Activated naive CD8-positive, alpha-beta T cell (primary cell): ENCODE measurements at regions not wholly inside any gene's neighbourhood (a gene's known extent, or its start where the extent isn't known, plus 50 kb on each side); places are given as distances from the start of the nearest gene placed in this dataset.

Experiments
- H3K27ac Mint-ChIP-seq: one replicate; pipeline ENCODE4 v1.8.0; 2021; ENCODE audit warnings: mixed read lengths
- H3K27me3 Mint-ChIP-seq: one replicate; pipeline ENCODE4 v1.8.0; 2021; ENCODE audit warnings: mixed read lengths
- H3K36me3 Mint-ChIP-seq: one replicate; pipeline ENCODE4 v1.8.0; 2021; ENCODE audit warnings: mixed read lengths
- H3K4me1 Mint-ChIP-seq: one replicate; pipeline ENCODE4 v1.8.0; 2021; ENCODE audit warnings: low read depth, mixed read lengths
- H3K4me3 Mint-ChIP-seq: one replicate; pipeline ENCODE4 v1.8.0; 2021; ENCODE audit warnings: mild to moderate bottlenecking, mixed read lengths
- H3K9me3 Mint-ChIP-seq: one replicate; pipeline ENCODE4 v1.8.0; 2021; ENCODE audit warnings: low read depth, mixed read lengths

DNA sequence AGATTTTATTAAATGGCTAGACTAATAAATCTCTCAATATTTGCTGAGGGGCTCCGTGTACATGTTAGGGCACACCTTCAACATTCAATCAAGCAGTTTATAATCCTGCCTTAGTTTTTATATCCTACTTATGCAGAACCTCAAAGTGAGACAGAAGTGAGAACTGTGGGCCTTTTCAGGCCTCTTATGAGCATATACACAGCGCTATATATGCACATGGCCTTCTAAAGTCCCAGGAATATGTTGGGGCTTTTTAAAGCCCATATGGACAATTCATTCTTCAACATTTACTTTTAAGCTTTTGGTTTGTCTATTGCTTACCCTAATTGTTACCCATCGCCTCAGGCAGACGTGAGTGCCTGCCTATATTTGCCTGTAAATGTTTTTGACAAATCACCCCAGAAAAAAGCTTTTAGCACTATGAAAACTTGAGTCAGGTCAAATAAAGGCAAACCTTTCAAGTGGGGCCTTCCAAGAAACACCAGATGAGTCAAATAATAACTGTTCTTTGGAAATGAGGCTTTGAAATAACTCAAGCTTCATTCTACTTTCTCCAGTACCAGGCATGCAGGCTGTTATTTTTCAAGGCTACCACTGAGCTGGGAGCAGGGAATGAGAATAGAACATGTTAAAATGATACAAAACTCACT, 58.2 kb downstream of the ESM1 start:
- H3K4me1 Mint-ChIP-seq: no peaks in the 10 kb centered on the region
- peaks cover 10% of the 10 kb centered on the region for H3K36me3 Mint-ChIP-seq
- no peak overlapping the region for H3K27ac Mint-ChIP-seq
- no peak overlapping the region for H3K4me3 Mint-ChIP-seq
- no peaks in the 10 kb centered on the region for H3K27me3 Mint-ChIP-seq
- H3K9me3 Mint-ChIP-seq: peaks cover 11% of the 10 kb centered on the region

DNA sequence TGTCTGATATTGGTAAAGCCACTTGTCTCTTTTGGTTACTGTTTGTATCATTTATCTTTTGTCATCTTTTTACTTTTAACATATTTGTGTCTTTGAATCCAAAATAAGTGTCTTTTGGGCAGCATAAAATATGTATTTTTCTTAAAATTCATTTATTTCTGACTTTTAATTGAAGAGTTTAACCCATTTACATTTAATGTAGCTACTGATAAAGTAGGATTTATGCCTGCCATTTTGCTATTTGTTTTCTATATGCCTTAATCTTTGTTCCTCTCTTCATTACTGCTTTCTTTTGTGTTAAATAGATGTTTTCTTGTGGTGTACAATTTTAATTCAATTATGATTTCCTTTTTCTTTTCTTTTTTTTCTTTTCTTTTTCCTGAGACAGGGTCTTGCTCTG, 60.9 kb downstream of the ESM1 start:
- peaks cover 11% of the 10 kb centered on the region for H3K9me3 Mint-ChIP-seq
- H3K4me3 Mint-ChIP-seq: no peak overlapping the region
- peaks cover 14% of the 10 kb centered on the region for H3K36me3 Mint-ChIP-seq

DNA sequence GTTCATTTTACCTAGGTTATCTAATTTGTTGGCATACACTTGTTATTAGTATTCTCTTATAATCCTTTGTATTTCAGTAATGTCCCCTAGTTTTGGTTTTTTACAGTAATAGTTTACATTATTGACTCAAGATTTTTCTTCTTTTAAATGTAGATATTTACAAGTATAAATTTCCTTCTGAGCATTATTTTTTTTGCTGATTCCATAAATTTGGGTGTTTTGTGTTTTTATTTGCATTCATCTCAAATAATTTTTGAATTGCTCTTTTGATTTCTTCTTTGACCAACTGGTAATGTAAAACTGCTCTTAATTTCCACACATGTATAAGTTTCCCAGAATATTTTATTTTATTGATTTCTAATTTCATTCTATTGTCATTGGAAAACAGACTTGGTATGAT, 68.1 kb downstream of the ESM1 start:
- Mint-ChIP-seq H3K27me3 (peaks cover 13% of the 10 kb centered on the region), H3K9me3 (no peaks in the 10 kb centered on the region), H3K27ac (no peak overlapping the region), H3K4me3 (no peak overlapping the region), H3K36me3 (peaks cover 7% of the 10 kb centered on the region), H3K4me1 (no peaks in the 10 kb centered on the region)

More for the DNA sequence above, 60.9 kb downstream of the ESM1 start:
- H3K27me3 Mint-ChIP-seq: peaks cover 5% of the 10 kb centered on the region
- H3K4me1 Mint-ChIP-seq: no peaks in the 10 kb centered on the region
- no peak overlapping the region for H3K27ac Mint-ChIP-seq

DNA sequence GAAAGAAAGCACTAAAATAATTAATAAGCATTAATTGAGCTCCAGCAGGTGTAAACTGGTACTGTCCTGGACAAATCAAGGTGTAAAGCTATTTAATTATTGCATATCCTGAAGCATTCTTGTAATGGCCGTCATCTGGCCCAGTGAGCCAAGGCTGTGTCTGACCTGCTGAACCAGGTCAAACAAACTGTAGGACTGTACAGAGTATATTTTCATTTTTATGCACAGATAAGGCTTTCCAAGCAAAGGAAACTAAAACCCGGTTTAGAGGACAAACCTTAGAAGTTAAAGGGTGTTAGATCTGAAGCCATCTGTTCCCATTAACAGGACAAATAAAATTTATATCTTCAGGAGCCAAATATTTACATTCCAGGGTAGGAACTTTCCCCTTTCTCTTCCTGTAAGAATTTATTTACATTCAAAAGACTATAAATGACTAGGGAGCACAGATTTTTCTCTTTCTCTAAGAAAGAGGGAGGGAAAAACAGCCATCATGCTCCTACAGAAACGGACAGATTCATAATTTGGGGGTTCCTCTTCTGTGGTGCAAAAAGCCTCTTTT, 69.8 kb downstream of the ESM1 start:
- H3K4me3 Mint-ChIP-seq: no peak overlapping the region
- no peak overlapping the region for H3K27ac Mint-ChIP-seq
- H3K4me1 Mint-ChIP-seq: no peaks in the 10 kb centered on the region
- H3K27me3 Mint-ChIP-seq: peaks cover 10% of the 10 kb centered on the region
- peaks cover 4% of the 10 kb centered on the region for H3K36me3 Mint-ChIP-seq
- H3K9me3 Mint-ChIP-seq: no peaks in the 10 kb centered on the region

DNA sequence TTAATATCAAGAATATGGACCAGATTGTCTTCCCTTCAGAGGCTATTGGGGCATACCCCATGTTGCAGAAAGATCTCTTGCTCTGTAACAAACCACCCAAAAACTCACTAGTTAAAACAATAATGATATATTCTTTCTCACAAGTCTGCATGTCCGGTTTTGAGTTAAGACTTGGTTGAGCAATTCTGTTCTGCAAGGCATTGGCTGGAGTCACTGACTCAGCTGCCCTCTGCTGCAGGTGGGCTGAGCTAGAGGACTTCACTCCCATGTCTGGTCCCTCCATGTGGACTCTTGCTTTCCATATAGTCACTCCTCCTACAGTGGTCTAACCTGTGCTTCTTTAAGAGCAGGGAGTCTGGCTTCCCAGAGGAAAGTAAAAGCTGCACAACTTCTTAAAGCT, 73.4 kb downstream of the ESM1 start:
- Mint-ChIP-seq H3K4me3 (no peak overlapping the region), H3K36me3 (peaks cover 3% of the 10 kb centered on the region)

DNA sequence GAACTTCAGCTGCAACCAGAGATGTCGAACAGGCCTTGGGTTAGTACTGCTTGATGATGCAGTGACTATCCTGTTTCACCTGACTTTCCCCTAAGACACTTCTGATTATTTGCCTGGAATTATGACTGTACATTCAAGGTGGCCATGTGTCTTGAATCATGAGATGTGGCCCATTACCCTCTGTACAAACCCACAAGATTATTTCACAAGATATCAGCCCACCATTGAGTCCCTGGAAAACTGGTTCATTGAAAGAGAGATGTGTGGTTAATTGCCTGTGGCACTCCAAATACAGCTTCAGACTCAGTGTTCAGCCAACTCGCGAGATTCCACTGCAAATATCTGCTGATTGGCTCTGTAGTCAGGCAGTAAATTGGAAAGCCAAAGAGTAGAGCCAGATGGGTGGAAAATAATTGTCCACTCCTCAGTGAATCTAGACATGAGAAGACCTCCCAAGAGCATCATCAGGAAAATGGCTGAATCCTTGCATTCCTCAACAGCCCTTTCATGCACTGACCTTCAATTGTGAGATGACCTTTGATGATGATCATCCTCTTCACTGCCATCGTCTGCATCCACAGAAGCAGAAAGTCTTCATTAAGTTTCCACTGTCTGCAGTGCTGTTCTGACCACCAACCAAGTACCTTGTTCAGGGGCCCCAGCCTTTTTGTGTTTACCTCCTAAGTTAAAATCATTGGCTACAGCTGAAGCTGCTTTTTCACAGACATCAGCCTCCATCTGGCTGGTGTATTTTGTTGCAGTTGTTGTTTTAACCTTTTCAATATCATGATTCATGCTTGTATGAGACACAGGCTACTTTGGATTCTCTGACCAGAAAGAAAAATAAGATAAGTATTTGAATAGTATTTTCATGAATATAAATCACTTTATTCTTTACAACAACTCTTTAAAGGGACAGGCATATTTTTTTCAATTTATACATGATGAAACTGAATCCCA, 75.2 kb downstream of the ESM1 start:
- no peak overlapping the region for H3K27ac Mint-ChIP-seq

More for the DNA sequence above, 73.4 kb downstream of the ESM1 start:
- Mint-ChIP-seq H3K9me3 (no peaks in the 10 kb centered on the region), H3K27ac (no peak overlapping the region), H3K4me1 (no peaks in the 10 kb centered on the region), H3K27me3 (peaks cover 12% of the 10 kb centered on the region)

DNA sequence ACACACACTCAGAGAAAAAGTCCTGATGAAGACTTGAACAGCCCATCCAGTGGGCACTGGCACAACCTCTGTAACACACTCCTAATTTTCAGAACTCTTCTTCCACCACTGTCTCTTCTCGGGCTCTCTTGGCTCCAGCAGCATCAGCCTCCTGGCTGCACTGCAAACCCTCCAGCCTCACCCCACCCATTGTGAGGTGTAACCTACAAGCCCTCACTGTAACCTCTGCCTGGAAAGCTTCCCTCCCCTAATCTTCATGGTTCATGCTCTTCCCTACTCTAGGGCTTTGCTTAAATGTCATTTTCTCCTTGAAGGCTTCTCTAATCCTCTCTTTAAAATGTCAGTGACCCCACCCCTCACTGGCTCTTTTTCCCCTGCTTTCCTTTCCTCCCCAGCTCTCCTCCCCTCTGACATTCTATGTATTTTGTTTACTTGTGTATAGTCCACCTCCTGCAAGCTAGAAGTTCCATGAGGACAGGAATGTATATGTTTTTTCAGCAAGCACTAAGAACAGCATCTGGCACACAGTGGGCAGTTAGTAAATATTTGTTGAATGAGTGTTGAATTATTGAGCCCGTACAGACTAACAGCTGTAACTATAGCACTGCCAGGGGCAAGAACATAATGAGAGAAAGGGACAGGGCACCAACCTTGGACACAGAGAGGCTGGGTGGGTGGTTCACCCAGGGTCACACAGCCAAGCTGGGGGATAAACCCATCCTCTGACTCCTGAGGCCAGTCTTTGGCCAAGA, 76.4 kb downstream of the ESM1 start:
- Mint-ChIP-seq H3K4me3 (no peak overlapping the region), H3K27me3 (peaks cover 9% of the 10 kb centered on the region), H3K27ac (no peak overlapping the region), H3K4me1 (no peaks in the 10 kb centered on the region), H3K36me3 (peaks cover 3% of the 10 kb centered on the region), H3K9me3 (no peaks in the 10 kb centered on the region)

More for the DNA sequence above, 75.2 kb downstream of the ESM1 start:
- Mint-ChIP-seq H3K4me3 (no peak overlapping the region), H3K27me3 (peaks cover 9% of the 10 kb centered on the region), H3K36me3 (peaks cover 3% of the 10 kb centered on the region), H3K4me1 (no peaks in the 10 kb centered on the region), H3K9me3 (no peaks in the 10 kb centered on the region)

DNA sequence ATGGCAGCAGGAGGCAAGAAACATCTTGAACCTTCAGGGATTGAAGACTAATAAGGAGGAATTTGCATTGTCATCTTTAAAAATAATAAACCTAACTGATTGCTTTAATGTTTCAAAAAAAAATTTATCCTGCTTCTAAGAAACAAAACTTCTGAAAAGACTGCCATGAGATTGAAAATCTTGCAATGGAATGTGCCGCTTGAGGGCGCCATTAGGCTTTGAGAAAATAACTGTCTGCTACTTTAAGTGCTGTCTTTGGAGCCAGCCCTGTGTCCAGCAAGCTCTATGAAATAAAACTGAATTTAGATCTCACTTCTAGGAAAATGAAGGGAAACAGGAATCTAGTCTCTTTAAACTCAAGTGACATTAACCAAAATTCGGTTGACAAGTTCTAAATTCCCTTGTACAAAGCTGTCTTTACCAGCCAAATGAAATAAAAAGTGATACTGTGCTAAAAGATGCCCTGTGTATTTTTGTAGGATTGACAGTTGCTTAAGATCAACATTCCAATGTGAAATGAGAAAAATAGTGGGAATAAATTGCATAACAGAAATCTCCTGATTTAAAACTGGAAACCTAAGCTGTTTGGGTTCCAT, 79.4 kb downstream of the ESM1 start:
- H3K27me3 Mint-ChIP-seq: peaks cover 8% of the 10 kb centered on the region
- no peaks in the 10 kb centered on the region for H3K36me3 Mint-ChIP-seq
- peaks cover 11% of the 10 kb centered on the region for H3K4me1 Mint-ChIP-seq
- no peak overlapping the region for H3K4me3 Mint-ChIP-seq
- no peak overlapping the region for H3K27ac Mint-ChIP-seq
- no peaks in the 10 kb centered on the region for H3K9me3 Mint-ChIP-seq

DNA sequence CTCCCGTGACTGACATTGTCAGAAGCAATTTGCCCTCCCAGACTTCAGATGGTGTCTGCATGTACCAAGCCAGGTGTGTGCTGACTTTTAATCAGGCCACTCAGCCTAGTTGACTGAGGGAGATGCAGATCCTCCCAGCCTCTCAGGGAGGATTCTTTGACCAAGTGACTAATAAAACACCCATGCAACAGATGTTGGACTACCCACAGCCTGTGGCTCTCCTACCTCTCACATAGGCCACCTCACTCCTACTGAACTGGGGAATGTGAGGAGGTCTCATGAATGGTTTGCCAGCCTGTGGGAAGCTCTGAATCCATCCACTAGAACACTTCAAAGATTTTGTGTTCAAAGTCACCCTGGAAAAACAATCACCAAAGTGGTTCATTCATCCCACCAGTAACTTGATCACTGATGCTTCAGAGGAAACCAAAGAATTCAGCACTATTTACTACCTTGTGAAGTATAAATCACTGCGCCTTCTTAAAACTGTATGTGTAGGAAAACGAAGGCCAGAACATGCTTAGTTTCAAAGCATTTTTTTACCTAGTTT, 80.1 kb downstream of the ESM1 start:
- H3K27ac Mint-ChIP-seq: no peak overlapping the region
- H3K36me3 Mint-ChIP-seq: no peaks in the 10 kb centered on the region
- peaks cover 11% of the 10 kb centered on the region for H3K4me1 Mint-ChIP-seq
- peaks cover 8% of the 10 kb centered on the region for H3K27me3 Mint-ChIP-seq
- no peak overlapping the region for H3K4me3 Mint-ChIP-seq
- H3K9me3 Mint-ChIP-seq: no peaks in the 10 kb centered on the region

DNA sequence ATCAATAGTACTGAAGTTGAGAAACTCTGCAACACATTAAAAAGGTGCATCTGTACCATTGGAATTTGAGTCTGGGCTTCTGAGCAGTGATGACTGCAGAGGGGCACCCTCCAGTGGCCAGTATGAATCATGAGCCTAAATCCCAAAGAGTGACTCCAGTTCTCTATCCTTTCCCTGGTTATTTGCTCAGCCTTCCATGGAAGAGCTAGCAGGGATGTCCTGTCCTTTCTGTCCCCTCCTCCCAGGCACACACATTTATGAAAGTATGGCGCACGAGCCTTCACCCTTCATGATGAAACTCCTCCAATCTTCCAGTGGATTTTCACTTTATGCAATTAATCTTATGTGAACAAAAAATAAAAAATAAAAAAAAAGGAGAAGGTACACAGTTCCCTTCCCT, 81.0 kb downstream of the ESM1 start:
- H3K4me3 Mint-ChIP-seq: no peak overlapping the region
- peaks cover 11% of the 10 kb centered on the region for H3K4me1 Mint-ChIP-seq
- H3K9me3 Mint-ChIP-seq: no peaks in the 10 kb centered on the region
- H3K27ac Mint-ChIP-seq: no peak overlapping the region
- peaks cover 11% of the 10 kb centered on the region for H3K27me3 Mint-ChIP-seq
- H3K36me3 Mint-ChIP-seq: no peaks in the 10 kb centered on the region

DNA sequence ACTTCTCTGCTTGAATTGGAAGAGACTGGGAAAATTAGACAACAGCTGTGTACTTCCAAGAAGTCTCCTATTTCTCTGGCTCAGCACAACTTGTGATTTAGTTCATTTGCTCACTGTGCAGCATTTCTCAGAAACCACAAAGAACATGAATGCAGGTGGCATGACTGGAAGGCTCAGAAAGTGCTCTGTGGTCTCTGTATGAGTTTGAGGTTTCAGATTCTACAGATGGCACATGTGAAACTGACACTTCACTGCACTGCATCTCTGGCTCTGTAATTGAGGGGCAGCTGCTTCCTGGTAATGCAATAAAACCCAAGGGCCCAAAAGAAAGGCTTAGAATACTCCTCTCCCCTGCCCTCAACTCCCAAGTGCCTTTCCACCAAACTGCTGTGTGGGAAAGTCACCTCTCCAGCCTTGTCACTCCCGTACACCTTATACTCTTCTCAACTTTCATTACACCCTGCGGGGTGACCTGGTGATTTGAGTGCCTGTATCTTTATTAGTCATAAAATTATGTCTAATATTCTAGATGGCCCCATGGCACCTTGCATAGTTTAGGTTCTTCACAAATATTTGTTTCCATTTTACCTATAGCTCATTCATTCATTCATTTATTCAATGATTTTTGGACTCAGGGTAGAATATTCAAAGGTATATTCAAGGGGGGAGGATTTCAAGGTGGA, 82.5 kb downstream of the ESM1 start:
- Mint-ChIP-seq H3K36me3 (no peaks in the 10 kb centered on the region), H3K27ac (peak overlapping the region; percentile 77), H3K4me3 (no peak overlapping the region), H3K9me3 (no peaks in the 10 kb centered on the region), H3K4me1 (peaks cover 11% of the 10 kb centered on the region), H3K27me3 (peaks cover 11% of the 10 kb centered on the region)

DNA sequence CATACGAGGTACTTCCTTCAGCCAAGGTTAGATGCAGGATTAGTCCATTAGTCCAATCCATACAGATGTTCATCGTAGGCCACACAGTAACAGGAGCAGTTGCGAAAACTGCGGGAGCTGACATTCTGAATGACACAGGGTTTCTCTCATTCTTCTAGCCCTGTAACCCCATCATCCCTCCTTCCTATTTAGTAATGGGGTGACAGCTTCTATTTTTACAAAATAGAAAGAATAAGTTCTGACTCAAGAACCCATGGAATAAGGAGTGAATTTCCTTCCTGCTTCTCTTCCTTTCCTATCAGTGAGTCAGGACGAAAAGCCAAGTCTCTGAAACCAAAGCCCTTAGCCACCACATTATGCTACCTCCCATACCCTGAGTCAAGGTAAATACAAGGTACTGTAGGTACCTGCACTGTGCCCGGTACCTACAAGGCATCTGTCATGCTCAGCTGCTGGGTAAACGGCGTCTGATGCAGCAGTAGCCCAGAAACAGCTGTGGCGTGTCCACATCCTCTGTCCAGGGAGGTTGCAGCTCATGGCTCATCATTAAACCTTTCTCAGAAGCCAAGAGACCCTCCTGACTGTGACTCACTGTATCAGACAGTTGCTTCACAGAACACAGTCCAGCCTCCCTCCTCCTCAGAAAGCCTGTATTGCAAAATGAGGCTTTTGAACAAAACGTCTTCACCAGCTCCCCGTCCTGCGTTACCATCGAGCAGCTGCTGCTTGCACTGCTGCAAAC, 84.2 kb downstream of the ESM1 start:
- Mint-ChIP-seq H3K27me3 (peaks cover 15% of the 10 kb centered on the region), H3K9me3 (no peaks in the 10 kb centered on the region), H3K4me1 (peaks cover 11% of the 10 kb centered on the region), H3K27ac (no peak overlapping the region), H3K36me3 (no peaks in the 10 kb centered on the region), H3K4me3 (no peak overlapping the region)

DNA sequence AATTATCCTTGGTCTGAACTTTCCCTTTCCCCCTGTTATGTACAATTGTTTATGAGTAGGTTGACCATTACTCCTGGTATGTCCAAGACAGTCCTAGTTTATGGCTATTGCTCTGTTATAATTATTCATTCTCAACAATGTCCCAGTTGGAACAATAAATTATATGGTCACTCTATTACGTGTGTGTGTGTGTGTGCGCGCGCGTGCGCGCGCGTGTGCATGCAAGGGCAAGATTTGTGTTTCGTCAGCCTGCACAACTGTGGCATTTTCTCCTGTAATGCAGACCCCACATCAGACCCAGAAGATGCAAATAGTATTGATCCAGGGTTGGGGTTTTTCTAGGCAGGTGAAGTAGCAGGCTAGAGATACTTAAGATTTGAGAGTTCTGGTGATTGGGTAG, 88.4 kb downstream of the ESM1 start:
- H3K9me3 Mint-ChIP-seq: no peaks in the 10 kb centered on the region
- H3K27me3 Mint-ChIP-seq: peaks cover 20% of the 10 kb centered on the region
- H3K4me1 Mint-ChIP-seq: peaks cover 5% of the 10 kb centered on the region
- H3K36me3 Mint-ChIP-seq: no peaks in the 10 kb centered on the region
- H3K4me3 Mint-ChIP-seq: no peak overlapping the region
- H3K27ac Mint-ChIP-seq: no peak overlapping the region
